H1 (cell line): ENCODE measurements at regions not wholly inside any gene's neighbourhood (a gene's known extent, or its start where the extent isn't known, plus 50 kb on each side); places are given as distances from the start of the nearest gene placed in this dataset.

Experiments used
- CEBPB ChIP-seq: IDR thresholded peaks from 2 replicates; pipeline ENCODE4 v1.6.1; 2012; ENCODE audit warnings: low read depth, low read length

GRCh38 chr5:124998520-124998919 is 252.1 kb upstream of the ZNF608 start (continued):
- TF ChIP-seq CEBPB, result no peak
- TF ChIP-seq, all 59 proteins: peak for 0
